ENCODE measurements at regions not wholly inside any gene's neighbourhood (a gene's known extent, or its start where the extent isn't known, plus 50 kb on each side); places are given as distances from the start of the nearest gene placed in this dataset.

DNA sequence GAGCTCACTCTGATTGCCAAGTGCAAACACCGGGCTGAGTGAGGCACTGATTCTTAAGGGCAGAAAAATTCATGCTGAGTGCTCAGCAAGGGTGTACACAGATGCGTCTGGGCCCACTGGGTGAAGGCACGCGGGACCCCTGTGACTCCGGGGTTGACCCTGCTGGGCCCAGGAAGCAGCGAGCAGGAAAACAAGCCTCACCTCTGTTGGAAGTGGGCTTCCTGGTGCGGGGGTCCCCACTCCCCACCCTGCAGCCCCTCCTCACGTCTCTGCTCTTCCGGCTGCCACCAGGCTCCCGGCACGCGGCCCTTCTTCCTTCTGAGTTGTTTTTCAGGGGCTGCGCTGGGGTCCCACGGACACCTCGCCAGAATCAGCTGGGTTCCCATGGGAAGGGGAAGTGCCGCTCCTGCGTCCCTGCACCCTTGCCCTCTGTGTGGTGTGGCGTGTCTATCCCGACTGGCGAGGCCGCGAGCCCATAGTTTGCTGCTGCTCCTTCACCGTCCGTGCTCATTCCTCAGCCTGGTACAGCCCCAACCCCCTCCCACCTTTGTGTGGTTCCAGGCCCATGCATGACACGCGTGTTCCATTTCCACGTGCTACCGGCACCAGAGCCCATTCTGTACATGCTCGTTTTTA is 80.6 kb upstream of the BHLHE23 start:
- no peak for ATAC-seq
- peak; percentile 40 for DNase-seq
- Histone ChIP-seq H3K9me3 (no peaks in the 10 kb centered on the region), H3K27ac (no peak overlapping the region), H3K36me3 (no peaks in the 10 kb centered on the region), H3K4me1 (no peaks in the 10 kb centered on the region), H3K27me3 (peaks cover 32% of the 10 kb centered on the region), H3K4me3 (no peak overlapping the region)
- intact Hi-C loops (cut with DNase I) = no loop called here
- TF ChIP-seq, protein P1, sequence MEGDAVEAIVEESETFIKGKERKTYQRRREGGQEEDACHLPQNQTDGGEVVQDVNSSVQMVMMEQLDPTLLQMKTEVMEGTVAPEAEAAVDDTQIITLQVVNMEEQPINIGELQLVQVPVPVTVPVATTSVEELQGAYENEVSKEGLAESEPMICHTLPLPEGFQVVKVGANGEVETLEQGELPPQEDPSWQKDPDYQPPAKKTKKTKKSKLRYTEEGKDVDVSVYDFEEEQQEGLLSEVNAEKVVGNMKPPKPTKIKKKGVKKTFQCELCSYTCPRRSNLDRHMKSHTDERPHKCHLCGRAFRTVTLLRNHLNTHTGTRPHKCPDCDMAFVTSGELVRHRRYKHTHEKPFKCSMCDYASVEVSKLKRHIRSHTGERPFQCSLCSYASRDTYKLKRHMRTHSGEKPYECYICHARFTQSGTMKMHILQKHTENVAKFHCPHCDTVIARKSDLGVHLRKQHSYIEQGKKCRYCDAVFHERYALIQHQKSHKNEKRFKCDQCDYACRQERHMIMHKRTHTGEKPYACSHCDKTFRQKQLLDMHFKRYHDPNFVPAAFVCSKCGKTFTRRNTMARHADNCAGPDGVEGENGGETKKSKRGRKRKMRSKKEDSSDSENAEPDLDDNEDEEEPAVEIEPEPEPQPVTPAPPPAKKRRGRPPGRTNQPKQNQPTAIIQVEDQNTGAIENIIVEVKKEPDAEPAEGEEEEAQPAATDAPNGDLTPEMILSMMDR (IDR thresholded peaks at IDR 0.05) = no peak

DNA sequence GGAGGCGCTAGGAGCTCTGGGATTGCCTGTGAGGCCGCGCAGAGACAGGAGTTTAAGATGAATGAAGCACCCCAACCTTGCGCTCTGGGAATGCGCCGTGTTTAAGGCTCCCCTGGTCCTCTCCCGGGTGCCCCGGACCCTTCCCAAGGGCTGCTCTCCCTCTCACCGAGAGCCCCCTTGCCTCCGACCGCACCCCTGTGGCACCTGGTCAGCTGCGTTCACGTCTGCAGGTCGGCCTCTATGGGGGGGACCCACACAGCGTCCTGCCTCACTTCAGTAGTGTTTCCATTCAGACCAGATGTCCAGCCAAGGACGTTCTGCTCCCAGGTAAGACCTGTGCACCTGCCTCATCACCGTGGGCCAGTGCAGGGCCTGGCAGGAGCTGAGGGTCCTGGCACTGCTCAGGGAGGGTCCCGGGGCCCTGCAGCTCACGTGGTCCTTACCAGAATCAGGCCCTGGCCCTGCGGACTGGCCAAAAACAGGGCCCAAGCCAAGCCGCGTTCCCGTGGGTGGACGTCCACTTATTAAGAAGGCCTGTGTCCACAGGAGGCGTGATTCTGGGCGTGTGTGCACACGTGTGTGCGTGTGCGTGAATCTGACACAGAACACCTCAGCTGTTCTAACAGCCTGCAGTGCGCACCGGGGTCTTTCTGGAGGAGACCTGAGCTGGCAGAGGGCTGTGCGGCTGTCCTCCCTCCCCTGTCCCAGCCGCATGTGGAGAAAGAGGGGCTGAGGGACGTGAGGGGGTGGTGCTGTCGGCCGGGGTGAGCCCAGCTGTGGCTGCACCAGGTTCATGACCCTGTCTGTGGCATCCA is 79.9 kb upstream of the BHLHE23 start:
- no peaks in the 10 kb centered on the region for H3K4me1 ChIP-seq
- TF ChIP-seq, protein P1 (IDR thresholded peaks at IDR 0.05) = no peak
- H3K4me3 ChIP-seq = no peak overlapping the region
- ATAC-seq = no peak
- H3K9me3 ChIP-seq = no peaks in the 10 kb centered on the region
- peak; percentile 55 for DNase-seq
- no peak overlapping the region for H3K27ac ChIP-seq
- H3K27me3 ChIP-seq = peaks cover 26% of the 10 kb centered on the region
- no peaks in the 10 kb centered on the region for H3K36me3 ChIP-seq
- intact Hi-C loops (cut with DNase I) = no loop called here

DNA sequence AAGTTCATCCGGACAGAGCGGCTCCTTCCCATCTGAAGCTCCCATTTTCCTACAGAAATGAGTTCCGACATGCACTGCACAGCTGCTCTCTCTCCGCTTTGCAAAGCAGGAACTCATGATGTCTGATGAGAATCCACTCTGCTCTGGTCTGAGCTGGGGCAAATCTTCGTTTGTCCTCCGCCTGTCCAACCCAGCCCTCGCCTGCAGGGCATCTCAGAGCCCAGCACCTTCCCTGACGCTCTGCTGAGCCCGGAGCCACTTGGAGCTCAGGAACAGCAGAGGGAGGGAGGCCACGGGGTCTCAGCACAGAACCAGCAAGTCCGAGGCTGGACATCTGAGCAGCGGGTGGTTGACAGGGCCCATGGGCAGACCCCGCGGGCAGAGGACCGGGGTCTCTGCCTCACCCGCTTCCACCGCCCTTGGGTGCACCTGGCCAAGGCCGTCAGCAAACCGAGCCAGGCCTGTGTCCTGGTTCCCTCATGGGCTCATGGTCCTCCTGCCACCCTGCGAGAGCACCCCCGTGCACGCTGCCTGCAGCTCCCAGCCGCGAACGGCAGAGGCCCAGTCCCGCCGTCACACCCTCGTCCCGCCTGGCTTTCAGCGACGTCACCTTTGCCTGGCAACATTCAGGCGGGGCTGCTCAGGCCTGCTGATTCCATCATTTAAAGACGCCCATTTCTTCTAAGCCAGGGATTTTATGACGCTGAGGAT is 78.5 kb upstream of the BHLHE23 start:
- intact Hi-C loops (cut with DNase I) = no loop called here
- DNase-seq (peak; percentile 61), ATAC-seq (no peak)
- TF ChIP-seq, protein P1 (IDR thresholded peaks at IDR 0.05) = no peak
- Histone ChIP-seq H3K9me3 (no peaks in the 10 kb centered on the region), H3K36me3 (no peaks in the 10 kb centered on the region), H3K4me3 (no peak overlapping the region), H3K4me1 (no peaks in the 10 kb centered on the region), H3K27ac (no peak overlapping the region), H3K27me3 (peaks cover 16% of the 10 kb centered on the region)

DNA sequence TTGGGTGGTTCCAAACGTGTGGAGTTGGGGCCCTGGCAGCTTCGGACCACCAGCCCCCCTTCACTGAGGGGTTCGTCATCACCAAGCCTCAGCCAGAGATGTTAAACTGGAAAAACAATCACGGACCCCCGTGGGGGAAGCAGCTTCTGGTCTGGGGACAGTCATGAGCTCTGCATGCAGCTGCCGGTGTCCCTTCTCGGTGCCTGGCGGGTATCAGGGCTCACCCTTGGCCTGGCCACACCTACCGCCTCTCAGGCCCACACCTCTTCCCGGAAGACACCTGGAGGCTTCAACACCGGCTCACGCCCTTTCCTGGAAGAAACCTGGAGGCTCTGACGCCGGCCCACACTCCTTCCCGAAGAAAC is 77.8 kb upstream of the BHLHE23 start:
- no peak for ATAC-seq
- intact Hi-C loops (cut with DNase I) = no loop called here
- no peak for DNase-seq
- peaks cover 16% of the 10 kb centered on the region for H3K27me3 ChIP-seq
- H3K36me3 ChIP-seq = no peaks in the 10 kb centered on the region
- H3K4me1 ChIP-seq = no peaks in the 10 kb centered on the region
- TF ChIP-seq, protein P1 (IDR thresholded peaks at IDR 0.05) = no peak
- H3K4me3 ChIP-seq = no peak overlapping the region
- no peak overlapping the region for H3K27ac ChIP-seq
- H3K9me3 ChIP-seq = no peaks in the 10 kb centered on the region

DNA sequence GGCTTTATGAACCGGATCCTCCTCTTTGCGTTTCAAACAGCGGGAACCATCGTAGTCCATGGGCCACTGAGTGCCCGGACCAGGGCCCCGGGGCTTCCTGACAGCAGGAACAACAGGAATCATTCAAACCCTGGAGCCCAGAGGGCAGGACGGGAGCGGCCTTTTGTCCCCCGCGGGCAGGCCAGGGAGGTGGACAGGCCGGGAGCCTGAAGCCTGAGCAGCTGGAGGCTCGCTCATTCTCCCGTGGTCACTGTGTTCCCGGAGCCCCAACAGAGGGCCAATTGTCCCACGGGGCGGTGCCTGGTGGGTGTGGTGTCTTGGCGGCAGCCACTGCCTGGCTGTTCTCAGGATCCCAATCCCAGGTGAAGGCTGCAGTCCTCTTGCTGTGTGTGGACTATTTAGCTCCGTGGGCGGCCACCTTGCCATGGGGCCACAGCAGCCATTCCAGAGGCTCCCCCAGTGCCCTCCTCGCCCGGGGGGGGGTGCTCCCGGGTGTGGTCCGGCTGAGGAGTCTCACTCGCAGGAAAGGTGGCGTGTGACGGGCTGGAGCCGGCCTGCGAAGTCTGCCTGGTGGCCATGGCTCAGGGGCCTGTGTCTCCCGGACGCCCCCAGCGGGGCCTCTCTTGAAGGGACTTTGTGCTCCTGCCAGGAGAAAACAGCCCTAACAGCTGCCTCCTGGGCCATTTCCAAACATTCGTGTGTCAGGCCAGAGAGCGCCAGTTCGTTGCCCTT is 77.2 kb upstream of the BHLHE23 start:
- intact Hi-C loops (cut with DNase I) = no loop called here
- TF ChIP-seq, protein P1 (IDR thresholded peaks at IDR 0.05) = no peak
- no peak overlapping the region for H3K27ac ChIP-seq
- no peak overlapping the region for H3K4me3 ChIP-seq
- ATAC-seq = no peak
- DNase-seq = peak; percentile 48
- H3K36me3 ChIP-seq = no peaks in the 10 kb centered on the region
- no peaks in the 10 kb centered on the region for H3K4me1 ChIP-seq
- no peaks in the 10 kb centered on the region for H3K9me3 ChIP-seq
- peaks cover 16% of the 10 kb centered on the region for H3K27me3 ChIP-seq
